ENCODE measurements at regions not wholly inside any gene's neighbourhood (a gene's known extent, or its start where the extent isn't known, plus 50 kb on each side); places are given as distances from the start of the nearest gene placed in this dataset.

- TF ChIP-seq NFE2L2 (conservative IDR thresholded peaks at IDR 0.05; ENCODE audit: low read length) (no peak), CTCF (IDR thresholded peaks at IDR 0.05) (no peak), RNF2 (IDR thresholded peaks at IDR 0.05; ENCODE audit: borderline replicate concordance, low read depth) (no peak), EP300 (IDR thresholded peaks at IDR 0.05) (no peak), JUN (IDR thresholded peaks at IDR 0.05) (no peak)
Observed at GRCh38 chr3:127100459-127101410, 92.2 kb upstream of the PRR23E start.

Data from A549 (cell line).